H9 (cell line): ENCODE measurements at regions not wholly inside any gene's neighbourhood (a gene's known extent, or its start where the extent isn't known, plus 50 kb on each side); places are given as distances from the start of the nearest gene placed in this dataset.
A peak's percentile ranks its signal among the peaks of the same experiment; 100 is the strongest.

Experiments
- DNase-seq: peaks from one replicate; pipeline ENCODE4 v3.0.0-alpha.2; 2017
- H2AFZ ChIP-seq: one replicate; pipeline ENCODE4 v1.6.1; 2013; ENCODE audit warnings: mild to moderate bottlenecking, low read length, control low read depth, moderate library complexity
- H2AK5ac ChIP-seq: 2 replicates; pipeline ENCODE4 v1.6.1; 2013; ENCODE audit warnings: low read length, control low read depth, mixed read lengths; ENCODE audit not compliant: insufficient read length
- H2BK120ac ChIP-seq: one replicate; pipeline ENCODE4 v1.6.1; 2013; ENCODE audit warnings: low read depth, mild to moderate bottlenecking, low read length, control low read depth, inconsistent platforms; ENCODE audit not compliant: poor library complexity, severe bottlenecking
- H2BK12ac ChIP-seq: 2 replicates; pipeline ENCODE4 v1.6.1; 2013; ENCODE audit warnings: low read length, control low read depth, mixed read lengths, low read depth; ENCODE audit not compliant: insufficient read length
- H2BK15ac ChIP-seq: 2 replicates; pipeline ENCODE4 v1.6.1; 2013; ENCODE audit warnings: low read depth, low read length, control low read depth
- H2BK20ac ChIP-seq: one replicate; pipeline ENCODE4 v1.6.1; 2013; ENCODE audit warnings: low read depth, mild to moderate bottlenecking, low read length, control low read depth, inconsistent platforms; ENCODE audit not compliant: poor library complexity, severe bottlenecking
- H2BK5ac ChIP-seq: 2 replicates; pipeline ENCODE4 v1.6.1; 2013; ENCODE audit warnings: low read length, control low read depth, mixed read lengths; ENCODE audit not compliant: insufficient read length
- H3K14ac ChIP-seq: 2 replicates; pipeline ENCODE4 v1.6.1; 2013; ENCODE audit warnings: low read length, control low read depth; ENCODE audit not compliant: insufficient read depth
- H3K18ac ChIP-seq: 2 replicates; pipeline ENCODE4 v1.6.1; 2013; ENCODE audit warnings: low read depth, mild to moderate bottlenecking, mixed read lengths, low read length, control low read depth; ENCODE audit not compliant: insufficient read length
- H3K23ac ChIP-seq: 2 replicates; pipeline ENCODE4 v1.6.1; 2013; ENCODE audit warnings: low read length, control low read depth, mixed read lengths, low read depth; ENCODE audit not compliant: insufficient read length
- H3K23me2 ChIP-seq: 2 replicates; pipeline ENCODE4 v1.6.1; 2013; ENCODE audit warnings: low read depth, mild to moderate bottlenecking, mixed read lengths, low read length, control low read depth; ENCODE audit not compliant: insufficient read length, poor library complexity, severe bottlenecking
- H3K27ac ChIP-seq: 2 replicates; pipeline ENCODE4 v1.5.1; 2013; ENCODE audit warnings: low read length, control low read depth, mixed read lengths, low read depth; ENCODE audit not compliant: insufficient read length
- H3K27me3 ChIP-seq: 2 replicates; pipeline ENCODE4 v1.6.1; 2013; ENCODE audit warnings: low read length, control low read depth, inconsistent platforms; ENCODE audit not compliant: insufficient read depth
- H3K4ac ChIP-seq: 2 replicates; pipeline ENCODE4 v1.6.1; 2013; ENCODE audit warnings: low read depth, mild to moderate bottlenecking, control low read depth, inconsistent platforms, low read length, moderate library complexity
- H3K4me1 ChIP-seq: 2 replicates; pipeline ENCODE4 v1.6.1; 2013; ENCODE audit warnings: low read length, control low read depth, inconsistent platforms; ENCODE audit not compliant: insufficient read depth
- H3K4me2 ChIP-seq: 2 replicates; pipeline ENCODE4 v1.6.1; 2013; ENCODE audit warnings: low read length, control low read depth, mixed read lengths; ENCODE audit not compliant: insufficient read length, insufficient read depth
- H3K56ac ChIP-seq: 2 replicates; pipeline ENCODE4 v1.6.1; 2013; ENCODE audit warnings: low read depth, mild to moderate bottlenecking, mixed read lengths, low read length, control low read depth; ENCODE audit not compliant: insufficient read length
- H3K79me1 ChIP-seq: 2 replicates; pipeline ENCODE4 v1.6.1; 2013; ENCODE audit warnings: low read depth, mild to moderate bottlenecking, moderate library complexity, low read length, control low read depth, inconsistent platforms; ENCODE audit not compliant: insufficient read depth, poor library complexity, severe bottlenecking
- H3K79me2 ChIP-seq: 2 replicates; pipeline ENCODE4 v1.6.1; 2013; ENCODE audit warnings: low read length, control low read depth, inconsistent platforms; ENCODE audit not compliant: insufficient read depth
- H3K9ac ChIP-seq: 2 replicates; pipeline ENCODE4 v1.6.1; 2013; ENCODE audit warnings: low read length, control low read depth, mixed read lengths; ENCODE audit not compliant: insufficient read length; ENCODE audit errors: extremely low read depth
- H3K9me3 ChIP-seq: one replicate; pipeline ENCODE4 v1.6.1; 2013; ENCODE audit warnings: low read depth, low read length, inconsistent platforms; ENCODE audit not compliant: control insufficient read depth
- H3T11ph ChIP-seq: one replicate; pipeline ENCODE4 v1.6.1; 2013; ENCODE audit warnings: mild to moderate bottlenecking, low read length, control low read depth, inconsistent platforms
- H4K20me1 ChIP-seq: one replicate; pipeline ENCODE4 v1.6.1; 2013; ENCODE audit not compliant: control insufficient read depth, insufficient read length, insufficient read depth
- H4K5ac ChIP-seq: 2 replicates; pipeline ENCODE4 v1.6.1; 2013; ENCODE audit warnings: low read depth, mild to moderate bottlenecking, mixed read lengths, low read length, control low read depth; ENCODE audit not compliant: insufficient read length
- H4K8ac ChIP-seq: replicated peaks from 2 replicates; pipeline ENCODE4 v1.6.1; 2013; ENCODE audit warnings: low read length, control low read depth, mixed read lengths, low read depth; ENCODE audit not compliant: insufficient read length
- H4K91ac ChIP-seq: 2 replicates; pipeline ENCODE4 v1.6.1; 2013; ENCODE audit warnings: low read depth, mild to moderate bottlenecking, moderate library complexity, mixed read lengths, low read length, control low read depth; ENCODE audit not compliant: insufficient read length
- H3K27ac Mint-ChIP-seq, 3 experiments: 2 replicates in 2 of 3; 3 replicates in 1 of 3; pipeline ENCODE4 v1.8.0; 2020 to 2021; ENCODE audit warnings: mixed read lengths in 3 of 3, mild to moderate bottlenecking in 1 of 3, moderate library complexity in 1 of 3
- H3K27me3 Mint-ChIP-seq: 2 replicates; pipeline ENCODE4 v1.8.0; 2021; ENCODE audit warnings: low read depth, mild to moderate bottlenecking, moderate library complexity, mixed read lengths
- H3K36me3 Mint-ChIP-seq, 3 experiments: 2 replicates in 2 of 3; 3 replicates in 1 of 3; pipeline ENCODE4 v1.8.0; 2020 to 2021; ENCODE audit warnings: low read depth in 3 of 3, mixed read lengths in 3 of 3; ENCODE audit not compliant: insufficient read depth in 1 of 3
- H3K4me1 Mint-ChIP-seq, 2 experiments: 2 replicates each; pipeline ENCODE4 v1.8.0; 2020; ENCODE audit warnings: mixed read lengths in 2 of 2
- H3K4me3 Mint-ChIP-seq, 2 experiments: 2 replicates in 1 of 2; 3 replicates in 1 of 2; pipeline ENCODE4 v1.8.0; 2020 to 2021; ENCODE audit warnings: mild to moderate bottlenecking in 2 of 2, mixed read lengths in 2 of 2, moderate library complexity in 1 of 2
- H3K9me3 Mint-ChIP-seq, 2 experiments: 2 replicates in 1 of 2; 3 replicates in 1 of 2; pipeline ENCODE4 v1.8.0; 2020; ENCODE audit warnings: mild to moderate bottlenecking in 2 of 2, mixed read lengths in 2 of 2, moderate library complexity in 1 of 2
- WGBS: extraction: QIAGEN DNeasy Blood & Tissue Kit; methylation state at CpG from one replicate; pipeline ENCODE4 v1.1.7; 2013; ENCODE audit warnings: missing lambda C conversion rate, low lambda C conversion rate, mixed read lengths; ENCODE audit not compliant: insufficient read length; ENCODE audit errors: extremely low coverage; 5-methylcytosine and 5-hydroxymethylcytosine counted together
- TF ChIP-seq, protein P1 (sequence below): fragments of 200-600 bp; sonication (generic); conservative IDR thresholded peaks from 3 replicates; pipeline ENCODE4 v1.8.0; 2021; ENCODE audit warnings: antibody characterized with exemption, mild to moderate bottlenecking

DNA sequence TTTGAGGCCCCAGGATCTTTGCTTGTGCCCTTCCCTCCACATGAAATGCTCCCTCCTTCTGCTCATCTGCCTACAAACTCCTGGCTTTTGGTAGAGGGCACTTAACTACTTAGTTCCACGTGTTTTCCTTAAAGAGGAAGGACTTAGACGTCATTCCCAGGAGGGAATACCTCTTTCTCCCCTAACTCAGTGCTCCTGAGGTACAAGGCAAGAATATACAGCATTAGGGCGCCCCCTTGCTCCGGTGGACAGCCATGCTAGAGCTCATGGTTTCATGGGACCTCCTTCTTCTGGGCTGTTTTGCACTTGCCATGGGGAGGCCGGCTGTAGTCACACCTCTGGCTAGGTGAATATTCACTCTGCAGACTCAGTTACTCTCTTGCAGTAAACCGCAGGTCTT lies 93.8 kb upstream of the LY86 start:
- no CpG with 5 or more reads among the region's 6 CpGs for WGBS

More for the DNA sequence above, 93.8 kb upstream of the LY86 start:
- no peak overlapping the region for H2BK5ac ChIP-seq
- no peaks in the 10 kb centered on the region; the same call in 1 of the 2 replicates for H3K27me3 Mint-ChIP-seq
- no peaks in the 10 kb centered on the region for H3K79me1 ChIP-seq
- H3K27ac Mint-ChIP-seq: no peak overlapping the region; a peak in 1 of 7 replicates
- no peak overlapping the region for H4K91ac ChIP-seq
- H3K4ac ChIP-seq: no peak overlapping the region
- no peak overlapping the region for H2BK120ac ChIP-seq
- no peak overlapping the region for H2BK20ac ChIP-seq
- no peaks in the 10 kb centered on the region for H4K20me1 ChIP-seq
- H3T11ph ChIP-seq: no peak overlapping the region
- no peaks in the 10 kb centered on the region for H3K9me3 ChIP-seq
- no peak overlapping the region for H3K4me3 Mint-ChIP-seq
- H3K4me1 Mint-ChIP-seq: no peaks in the 10 kb centered on the region
- no peak overlapping the region for H2AFZ ChIP-seq
- no peaks in the 10 kb centered on the region for H3K79me2 ChIP-seq
- H3K23ac ChIP-seq: no peak overlapping the region
- peak; percentile 85 for DNase-seq
- H2BK12ac ChIP-seq: no peak overlapping the region
- no peaks in the 10 kb centered on the region for H3K23me2 ChIP-seq
- no peaks in the 10 kb centered on the region for H3K27me3 ChIP-seq
- H4K5ac ChIP-seq: no peak overlapping the region
- TF ChIP-seq, protein P1, sequence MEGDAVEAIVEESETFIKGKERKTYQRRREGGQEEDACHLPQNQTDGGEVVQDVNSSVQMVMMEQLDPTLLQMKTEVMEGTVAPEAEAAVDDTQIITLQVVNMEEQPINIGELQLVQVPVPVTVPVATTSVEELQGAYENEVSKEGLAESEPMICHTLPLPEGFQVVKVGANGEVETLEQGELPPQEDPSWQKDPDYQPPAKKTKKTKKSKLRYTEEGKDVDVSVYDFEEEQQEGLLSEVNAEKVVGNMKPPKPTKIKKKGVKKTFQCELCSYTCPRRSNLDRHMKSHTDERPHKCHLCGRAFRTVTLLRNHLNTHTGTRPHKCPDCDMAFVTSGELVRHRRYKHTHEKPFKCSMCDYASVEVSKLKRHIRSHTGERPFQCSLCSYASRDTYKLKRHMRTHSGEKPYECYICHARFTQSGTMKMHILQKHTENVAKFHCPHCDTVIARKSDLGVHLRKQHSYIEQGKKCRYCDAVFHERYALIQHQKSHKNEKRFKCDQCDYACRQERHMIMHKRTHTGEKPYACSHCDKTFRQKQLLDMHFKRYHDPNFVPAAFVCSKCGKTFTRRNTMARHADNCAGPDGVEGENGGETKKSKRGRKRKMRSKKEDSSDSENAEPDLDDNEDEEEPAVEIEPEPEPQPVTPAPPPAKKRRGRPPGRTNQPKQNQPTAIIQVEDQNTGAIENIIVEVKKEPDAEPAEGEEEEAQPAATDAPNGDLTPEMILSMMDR: peak; percentile 85
- H2BK15ac ChIP-seq: no peak overlapping the region
- H3K18ac ChIP-seq: no peak overlapping the region
- H3K9ac ChIP-seq: no peak overlapping the region
- no peaks in the 10 kb centered on the region for H3K36me3 Mint-ChIP-seq
- H3K9me3 Mint-ChIP-seq: no peaks in the 10 kb centered on the region
- H2AK5ac ChIP-seq: no peak overlapping the region
- no peaks in the 10 kb centered on the region; the same call in 1 of the 2 replicates for H3K4me1 ChIP-seq
- no peak overlapping the region for H4K8ac ChIP-seq
- no peak overlapping the region for H3K4me2 ChIP-seq
- H3K27ac ChIP-seq: no peak overlapping the region
- H3K14ac ChIP-seq: no peak overlapping the region
- H3K56ac ChIP-seq: no peak overlapping the region
